Nucleus accumbens (tissue), 56 donors: ENCODE measurements at regions not wholly inside any gene's neighbourhood (a gene's known extent, or its start where the extent isn't known, plus 50 kb on each side); places are given as distances from the start of the nearest gene placed in this dataset.

Source experiments
- DNase-seq, 56 donors: peaks; one replicate each; lab custom pipeline; 2025; lab: John Stamatoyannopoulos, UW

GRCh38 chr5:133809801-133810200, 158.6 kb downstream of the C5orf15 start:
- DNase-seq = no peak

DNA sequence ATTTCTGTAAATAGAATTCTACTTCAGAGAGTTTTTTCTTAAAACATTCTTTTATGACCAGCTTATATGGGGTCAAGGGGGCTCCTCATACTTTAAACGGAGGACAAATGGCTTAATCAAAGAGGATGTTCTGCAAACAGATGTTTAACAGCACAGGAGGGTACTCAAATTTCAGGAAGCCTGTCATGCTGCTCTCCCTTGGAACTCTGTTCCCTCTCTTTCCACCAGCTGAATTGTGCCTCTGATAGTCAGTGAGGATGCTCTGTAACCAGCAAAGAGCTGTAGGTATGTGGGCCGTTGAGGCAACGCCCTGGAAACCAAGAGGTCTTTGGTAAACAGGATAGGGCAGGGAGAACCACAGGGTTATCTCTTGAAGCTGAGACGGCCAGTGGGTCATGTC, 161.1 kb downstream of the C5orf15 start:
- DNase-seq = no peak

- DNase-seq = no peak
These were observed 161.6 kb downstream of the C5orf15 start for GRCh38 chr5:133806847-133807246.

- DNase-seq = no peak
These were observed 166.3 kb downstream of the C5orf15 start for GRCh38 chr5:133801955-133802751.

GRCh38 chr5:133801431-133801830, 167.0 kb downstream of the C5orf15 start:
- no peak for DNase-seq

GRCh38 chr5:133799571-133800237, 168.7 kb downstream of the C5orf15 start:
- no peak for DNase-seq

DNA sequence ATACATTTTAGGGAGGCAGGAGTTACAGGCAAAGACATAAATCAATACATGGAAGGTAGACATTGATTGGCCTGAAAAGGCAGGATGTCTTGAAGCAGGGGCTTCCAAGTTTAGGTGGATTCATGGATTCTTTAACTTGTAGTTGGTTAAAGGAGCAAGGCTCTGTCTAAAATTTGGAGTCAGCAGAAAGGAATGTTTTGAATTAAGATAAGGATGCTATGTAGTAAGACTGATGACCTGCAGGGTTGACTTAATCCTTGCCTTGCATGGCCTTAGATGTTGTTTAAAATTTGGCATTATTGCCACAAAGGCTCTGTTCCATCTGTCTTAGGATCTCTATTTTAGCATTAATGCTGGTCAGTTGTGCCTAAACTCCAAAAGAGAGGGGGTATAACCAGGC, 171.3 kb downstream of the C5orf15 start:
- DNase-seq = no peak

- DNase-seq = no peak
These were observed 172.2 kb downstream of the C5orf15 start for GRCh38 chr5:133796186-133796585.

GRCh38 chr5:133794771-133795415, 173.5 kb downstream of the C5orf15 start:
- DNase-seq = no peak

DNA sequence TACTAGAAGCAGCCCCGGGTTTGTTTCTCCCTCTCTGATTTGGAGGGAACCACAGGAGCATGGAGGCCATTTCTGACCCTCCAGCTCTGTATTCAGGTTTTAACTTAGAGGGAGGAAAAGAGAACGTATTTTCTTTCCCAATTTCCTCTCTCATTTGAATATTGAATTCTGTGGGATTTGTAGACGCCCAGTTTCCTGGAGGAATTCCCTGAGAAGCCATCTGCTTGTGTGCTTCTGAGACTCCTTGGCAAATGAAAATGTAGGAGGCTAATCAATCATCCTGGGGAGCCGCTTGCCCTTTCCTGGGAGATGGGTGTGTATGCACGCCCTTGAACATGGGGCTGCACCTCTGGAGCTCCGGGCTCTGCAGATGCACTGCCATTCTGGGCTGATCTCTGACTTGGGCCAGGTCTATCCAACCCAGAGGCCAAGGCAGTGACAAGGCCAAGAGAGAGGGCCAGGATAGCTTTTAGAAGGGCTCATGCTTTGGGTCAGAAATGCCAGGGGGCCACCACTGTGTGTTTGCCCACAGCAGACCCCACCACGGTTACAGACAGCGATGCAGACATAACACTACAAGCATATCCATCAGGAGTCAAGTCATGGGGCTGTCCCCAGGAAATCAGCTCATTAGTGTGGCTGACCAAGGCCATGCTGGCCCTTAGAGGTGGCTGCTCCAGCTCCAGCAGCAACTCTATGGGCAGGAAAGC, 174.5 kb downstream of the C5orf15 start:
- no peak for DNase-seq

GRCh38 chr5:133792655-133793054, 175.8 kb downstream of the C5orf15 start:
- no peak for DNase-seq

- no peak for DNase-seq
These were observed 176.4 kb downstream of the C5orf15 start for GRCh38 chr5:133792024-133792423.

GRCh38 chr5:133790898-133791297, 177.5 kb downstream of the C5orf15 start:
- no peak for DNase-seq

- DNase-seq = no peak
These were observed 177.1 kb upstream of the FSTL4 start for GRCh38 chr5:133789428-133789827.

DNA sequence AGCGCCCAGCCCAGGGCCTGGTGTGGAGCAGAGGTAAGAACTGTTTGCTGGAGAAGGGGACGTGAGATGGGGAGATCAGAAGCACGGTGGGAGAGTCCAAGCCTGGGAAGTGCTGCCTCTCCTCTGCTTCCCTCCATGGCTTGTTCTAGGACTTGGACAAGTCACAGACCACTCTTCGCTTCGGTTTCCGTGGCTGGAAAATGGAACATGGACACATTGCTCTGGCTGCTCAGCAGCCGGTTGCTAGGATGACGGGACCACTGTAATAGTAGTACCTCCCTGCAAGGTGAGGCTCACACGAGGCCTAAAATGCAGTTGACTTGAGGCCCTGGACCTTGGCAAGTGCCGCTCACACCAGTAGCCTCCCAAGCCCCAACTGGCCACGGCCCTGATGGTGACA, 175.8 kb upstream of the FSTL4 start:
- DNase-seq = no peak

DNA sequence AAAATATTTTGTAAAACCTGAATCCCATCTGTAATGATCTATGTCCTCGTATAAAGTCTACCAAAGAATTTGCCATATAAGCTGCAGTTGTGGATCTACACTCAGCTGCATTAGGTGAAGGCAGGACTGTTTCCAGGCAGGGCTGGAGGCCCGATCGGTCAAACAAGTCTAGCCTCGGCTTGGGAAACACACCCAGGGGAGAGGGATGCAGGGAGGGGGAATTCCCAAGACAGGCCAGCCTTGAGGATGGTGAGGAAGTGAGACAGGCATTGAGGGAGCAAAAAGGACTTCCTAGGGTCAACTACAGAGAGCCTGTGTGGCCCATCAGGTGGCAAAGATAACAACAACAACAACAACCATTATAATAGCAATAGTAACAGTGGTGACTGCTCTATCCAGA, 174.1 kb upstream of the FSTL4 start:
- no peak for DNase-seq

- DNase-seq = no peak
These were observed 172.8 kb upstream of the FSTL4 start for GRCh38 chr5:133785182-133785581.

- DNase-seq = no peak
These were observed 171.1 kb upstream of the FSTL4 start for GRCh38 chr5:133783481-133783880.

- DNase-seq = no peak
These were observed 170.4 kb upstream of the FSTL4 start for GRCh38 chr5:133782736-133783135.

DNA sequence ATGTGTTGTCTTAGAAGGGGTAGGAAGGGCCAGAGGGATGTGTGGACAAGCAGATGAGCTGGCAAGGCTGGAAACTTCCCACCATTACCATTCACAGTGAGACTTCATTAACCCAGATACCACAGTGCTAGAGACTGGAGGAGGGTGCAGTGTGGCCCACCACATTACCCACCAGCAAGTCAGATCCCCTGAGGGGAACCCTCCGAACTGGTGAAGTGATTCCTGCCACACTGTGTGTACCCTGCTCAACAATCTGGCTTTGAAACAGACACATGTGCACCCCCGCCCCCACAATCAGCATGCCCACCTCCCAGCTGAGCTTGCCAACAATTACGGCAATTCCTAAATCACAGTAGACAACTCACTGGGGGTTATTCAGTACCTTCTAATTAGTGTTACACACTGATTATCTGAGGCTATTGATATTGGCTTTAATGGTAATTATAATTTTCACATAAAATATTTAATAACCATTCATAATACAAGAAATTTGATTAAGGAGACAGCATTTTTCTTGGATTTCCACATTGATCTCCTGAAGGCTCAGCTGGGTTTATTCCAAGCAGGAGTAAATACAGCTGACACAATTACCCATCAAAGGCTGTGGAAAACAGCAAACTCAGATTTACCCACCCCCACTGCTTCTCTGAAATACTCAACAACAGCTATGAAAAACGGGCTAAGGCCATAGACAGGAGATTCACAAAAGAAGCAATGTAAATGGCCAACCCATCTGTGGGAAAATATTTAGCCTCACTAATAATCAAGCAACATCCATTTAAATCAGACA, 169.3 kb upstream of the FSTL4 start:
- DNase-seq = no peak
